A549 (cell line): ENCODE measurements at regions not wholly inside any gene's neighbourhood (a gene's known extent, or its start where the extent isn't known, plus 50 kb on each side); places are given as distances from the start of the nearest gene placed in this dataset.

Source experiments
- ATAC-seq, 2 experiments: fragments of 200-7000 bp in 1 of 2; fragments of >200 bp in 1 of 2; cut with Nextera tagmentation in 1 of 2; cut with Tn5 transposase in 1 of 2; 3 replicates each; pipeline versions ENCODE4 v1.8.0 to v1.9.1; 2018 to 2020; ENCODE audit warnings: mild to moderate bottlenecking in 1 of 2, moderate library complexity in 1 of 2
- CTCF ChIA-PET: fragments of 300-600 bp; sonication (Branson Sonifier 250); formaldehyde crosslinking; extraction: SDS; loops from one replicate; lab custom pipeline; 2021; ENCODE audit warnings: antibody characterized with exemption, inconsistent platforms; lab: Yijun Ruan, JAX
- POLR2A ChIA-PET: fragments of 350-600 bp; formaldehyde crosslinking; extraction: SDS; loops from one replicate; lab custom pipeline; 2021; ENCODE audit warnings: antibody characterized with exemption, inconsistent platforms; lab: Yijun Ruan, JAX
- DNase-seq, 2 experiments: peaks; one replicate each; pipeline versions ENCODE4 v3.0.0 to v3.0.0-alpha.2; 2011 to 2016; ENCODE audit warnings: low read depth in 1 of 2, low spot score in 1 of 2
- FAIRE-seq: peaks from 2 replicates; lab custom pipeline; 2011; peaks lifted over from hg19 to GRCh38; lab: Jason Lieb, UNC
- H3K27ac ChIP-seq, 2 experiments: fragments of >200 bp; sonication (Bioruptor Twin); formaldehyde crosslinking; 3 replicates each; pipeline ENCODE4 v1.5.1; 2016 to 2017
- H3K4me1 ChIP-seq: fragments of >200 bp; sonication (Bioruptor Twin); formaldehyde crosslinking; 3 replicates; pipeline ENCODE4 v1.6.1; 2016
- H3K4me2 ChIP-seq: fragments of >200 bp; sonication (Bioruptor Twin); formaldehyde crosslinking; 3 replicates; pipeline ENCODE4 v1.6.1; 2016
- H3K4me3 ChIP-seq: fragments of >200 bp; sonication (Bioruptor Twin); formaldehyde crosslinking; 3 replicates; pipeline ENCODE4 v1.5.1; 2016
- H3K9me3 ChIP-seq: fragments of >200 bp; sonication (Bioruptor Twin); formaldehyde crosslinking; 3 replicates; pipeline ENCODE4 v1.6.1; 2016
- CHD4 ChIP-seq: fragments of 200-600 bp; sonication (generic); IDR thresholded peaks from 2 replicates; pipeline ENCODE4 v1.6.1; 2016; ENCODE audit warnings: antibody characterized with exemption, mild to moderate bottlenecking, borderline replicate concordance
- EHF ChIP-seq: fragments of 250-450 bp; sonication (Bioruptor Pico); IDR thresholded peaks from 2 replicates; pipeline ENCODE4 v1.5.0; 2020; ENCODE audit warnings: mild to moderate bottlenecking
- ESRRA ChIP-seq: fragments of 150-350 bp; IDR thresholded peaks from 2 replicates; pipeline ENCODE4 v1.6.1; 2014; ENCODE audit warnings: mild to moderate bottlenecking, low read length, borderline replicate concordance
- FOSB ChIP-seq: fragments of 250-450 bp; sonication (Bioruptor Pico); IDR thresholded peaks from 2 replicates; pipeline ENCODE4 v1.5.0; 2020; ENCODE audit warnings: mild to moderate bottlenecking, moderate library complexity
- FOXS1 ChIP-seq: fragments of 250-450 bp; sonication (Bioruptor Pico); IDR thresholded peaks from 2 replicates; pipeline ENCODE4 v1.5.0; 2020; ENCODE audit warnings: mild to moderate bottlenecking, moderate library complexity
- GATA3 ChIP-seq: IDR thresholded peaks from 2 replicates; pipeline ENCODE4 v1.6.1; 2012; ENCODE audit warnings: borderline replicate concordance
- MAFK ChIP-seq: fragments of 450-650 bp; IDR thresholded peaks from 2 replicates; pipeline ENCODE4 v1.6.1; 2014; ENCODE audit not compliant: partially characterized antibody
- PHF8 ChIP-seq: fragments of 200-600 bp; sonication (generic); IDR thresholded peaks from 2 replicates; pipeline ENCODE4 v1.6.1; 2016; ENCODE audit warnings: low read depth, mild to moderate bottlenecking, antibody characterized with exemption, moderate library complexity, borderline replicate concordance
- POLR2AphosphoS2 ChIP-seq: conservative IDR thresholded peaks from 2 replicates; pipeline ENCODE4 v1.6.1; 2012; ENCODE audit warnings: low read length, improper control_type of control experiment, inconsistent platforms
- SMC3 ChIP-seq: fragments of >200 bp; sonication (Bioruptor Twin); formaldehyde crosslinking; IDR thresholded peaks from 3 replicates; pipeline ENCODE4 v1.6.1; 2018; ENCODE audit warnings: inconsistent platforms
- TFCP2L1 ChIP-seq: fragments of 250-450 bp; sonication (Bioruptor Pico); IDR thresholded peaks from 2 replicates; pipeline ENCODE4 v1.5.0; 2021; ENCODE audit warnings: mild to moderate bottlenecking
- ZSCAN20 ChIP-seq: fragments of 250-450 bp; sonication (Bioruptor Pico); IDR thresholded peaks from 2 replicates; pipeline ENCODE4 v1.8.0; 2022; ENCODE audit warnings: mild to moderate bottlenecking, moderate library complexity
- WGBS: methylation state at CpG from one replicate; pipeline ENCODE4 v1.1.6; 2017; ENCODE audit errors: missing lambda C conversion rate; 5-methylcytosine and 5-hydroxymethylcytosine counted together
- TF ChIP-seq, protein P1 (sequence below): fragments of >200 bp; sonication (Bioruptor Twin); formaldehyde crosslinking; IDR thresholded peaks from 3 replicates; pipeline ENCODE4 v1.5.1; 2016
- TF ChIP-seq, protein P2 (sequence below): fragments of 250-450 bp; sonication (Bioruptor Pico); IDR thresholded peaks from 2 replicates; pipeline ENCODE4 v1.5.0; 2021; ENCODE audit warnings: mild to moderate bottlenecking, moderate library complexity, borderline replicate concordance
- TF ChIP-seq, protein P3 (sequence below): fragments of 200-600 bp; sonication (generic); IDR thresholded peaks from 2 replicates; pipeline ENCODE4 v1.6.1; 2016; ENCODE audit warnings: antibody characterized with exemption, mild to moderate bottlenecking, moderate library complexity
- TF ChIP-seq, protein P4 (sequence below): IDR thresholded peaks from 2 replicates; pipeline ENCODE4 v1.6.1; 2012
- TF ChIP-seq, protein P5 (sequence below): fragments of 450-650 bp; IDR thresholded peaks from 2 replicates; pipeline ENCODE4 v1.6.1; 2014; ENCODE audit warnings: antibody characterized with exemption

DNA sequence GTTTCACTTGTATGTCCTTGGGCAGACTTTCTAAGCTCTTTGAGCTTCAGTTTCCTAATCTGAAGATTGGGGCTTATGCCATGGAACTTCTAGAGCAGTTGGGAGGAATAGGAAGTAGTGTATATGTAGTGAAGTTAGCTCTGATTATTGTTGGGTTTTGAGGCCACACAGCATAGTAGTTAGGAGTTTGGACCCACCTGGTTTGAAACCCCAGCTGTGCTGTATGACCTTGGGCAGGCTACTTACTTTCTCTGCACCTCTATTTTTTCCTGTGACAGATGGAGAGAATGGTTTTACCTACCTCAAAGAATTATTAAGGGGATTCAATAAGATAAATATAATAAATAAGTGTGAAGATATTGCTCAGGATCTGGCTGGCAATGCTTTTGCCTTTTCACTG lies 61.4 kb upstream of the ADRB1 start:
- FAIRE-seq (no peak), ATAC-seq (no peak), DNase-seq (no peak)
- no peak overlapping the region for H3K4me2 ChIP-seq
- TF ChIP-seq ZSCAN20 (CRISPR knock-in tag) (no peak), FOSB (no peak)
- H3K27ac ChIP-seq = no peak overlapping the region
- H3K4me3 ChIP-seq = no peak overlapping the region
- POLR2A ChIA-PET = no interaction called here
- no peaks in the 10 kb centered on the region for H3K4me1 ChIP-seq
- no peaks in the 10 kb centered on the region for H3K9me3 ChIP-seq
- CTCF ChIA-PET = interaction anchor here (1.3 to 2.5 kb wide), 3 partner anchors 8 to 35 kb away, joined by 3 to 11 read pairs (median 4); no protein-coding TSS in a partner anchor

DNA sequence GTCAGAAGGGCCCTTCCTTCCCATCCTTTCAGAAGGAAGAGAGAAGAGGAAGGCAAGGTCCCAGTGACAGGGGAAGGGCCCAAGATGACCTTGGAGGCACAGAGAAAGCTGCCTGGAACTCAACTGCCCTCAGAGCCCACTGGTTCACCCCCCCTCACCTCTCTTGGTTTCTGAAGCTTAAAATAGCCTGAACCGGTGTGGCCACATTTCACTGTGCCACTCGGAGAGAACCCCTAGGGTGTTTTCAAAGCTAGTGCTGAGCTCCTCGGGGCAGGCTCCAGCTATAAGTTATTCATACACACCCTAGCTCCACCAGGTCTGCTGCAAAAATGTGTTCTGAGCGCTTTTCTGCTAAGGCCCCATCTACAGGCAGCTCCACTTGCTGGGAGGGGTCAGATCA lies 60.9 kb upstream of the ADRB1 start:
- Histone ChIP-seq H3K4me3 (no peak overlapping the region), H3K4me1 (no peaks in the 10 kb centered on the region), H3K4me2 (no peak overlapping the region), H3K9me3 (no peaks in the 10 kb centered on the region), H3K27ac (no peak overlapping the region)
- DNase-seq (no peak), FAIRE-seq (no peak), ATAC-seq (no peak)
- WGBS = 82% methylated on average over 4 of the region's 4 CpGs
- TF ChIP-seq, protein P1, sequence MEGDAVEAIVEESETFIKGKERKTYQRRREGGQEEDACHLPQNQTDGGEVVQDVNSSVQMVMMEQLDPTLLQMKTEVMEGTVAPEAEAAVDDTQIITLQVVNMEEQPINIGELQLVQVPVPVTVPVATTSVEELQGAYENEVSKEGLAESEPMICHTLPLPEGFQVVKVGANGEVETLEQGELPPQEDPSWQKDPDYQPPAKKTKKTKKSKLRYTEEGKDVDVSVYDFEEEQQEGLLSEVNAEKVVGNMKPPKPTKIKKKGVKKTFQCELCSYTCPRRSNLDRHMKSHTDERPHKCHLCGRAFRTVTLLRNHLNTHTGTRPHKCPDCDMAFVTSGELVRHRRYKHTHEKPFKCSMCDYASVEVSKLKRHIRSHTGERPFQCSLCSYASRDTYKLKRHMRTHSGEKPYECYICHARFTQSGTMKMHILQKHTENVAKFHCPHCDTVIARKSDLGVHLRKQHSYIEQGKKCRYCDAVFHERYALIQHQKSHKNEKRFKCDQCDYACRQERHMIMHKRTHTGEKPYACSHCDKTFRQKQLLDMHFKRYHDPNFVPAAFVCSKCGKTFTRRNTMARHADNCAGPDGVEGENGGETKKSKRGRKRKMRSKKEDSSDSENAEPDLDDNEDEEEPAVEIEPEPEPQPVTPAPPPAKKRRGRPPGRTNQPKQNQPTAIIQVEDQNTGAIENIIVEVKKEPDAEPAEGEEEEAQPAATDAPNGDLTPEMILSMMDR = no peak
- no peak for TF ChIP-seq SMC3
- TF ChIP-seq PHF8 = no peak
- TF ChIP-seq, protein P2, sequence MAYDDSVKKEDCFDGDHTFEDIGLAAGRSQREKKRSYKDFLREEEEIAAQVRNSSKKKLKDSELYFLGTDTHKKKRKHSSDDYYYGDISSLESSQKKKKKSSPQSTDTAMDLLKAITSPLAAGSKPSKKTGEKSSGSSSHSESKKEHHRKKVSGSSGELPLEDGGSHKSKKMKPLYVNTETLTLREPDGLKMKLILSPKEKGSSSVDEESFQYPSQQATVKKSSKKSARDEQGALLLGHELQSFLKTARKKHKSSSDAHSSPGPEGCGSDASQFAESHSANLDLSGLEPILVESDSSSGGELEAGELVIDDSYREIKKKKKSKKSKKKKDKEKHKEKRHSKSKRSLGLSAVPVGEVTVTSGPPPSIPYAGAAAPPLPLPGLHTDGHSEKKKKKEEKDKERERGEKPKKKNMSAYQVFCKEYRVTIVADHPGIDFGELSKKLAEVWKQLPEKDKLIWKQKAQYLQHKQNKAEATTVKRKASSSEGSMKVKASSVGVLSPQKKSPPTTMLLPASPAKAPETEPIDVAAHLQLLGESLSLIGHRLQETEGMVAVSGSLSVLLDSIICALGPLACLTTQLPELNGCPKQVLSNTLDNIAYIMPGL (CRISPR knock-in tag) = no peak
- no peak for TF ChIP-seq CHD4
- TF ChIP-seq, protein P3, sequence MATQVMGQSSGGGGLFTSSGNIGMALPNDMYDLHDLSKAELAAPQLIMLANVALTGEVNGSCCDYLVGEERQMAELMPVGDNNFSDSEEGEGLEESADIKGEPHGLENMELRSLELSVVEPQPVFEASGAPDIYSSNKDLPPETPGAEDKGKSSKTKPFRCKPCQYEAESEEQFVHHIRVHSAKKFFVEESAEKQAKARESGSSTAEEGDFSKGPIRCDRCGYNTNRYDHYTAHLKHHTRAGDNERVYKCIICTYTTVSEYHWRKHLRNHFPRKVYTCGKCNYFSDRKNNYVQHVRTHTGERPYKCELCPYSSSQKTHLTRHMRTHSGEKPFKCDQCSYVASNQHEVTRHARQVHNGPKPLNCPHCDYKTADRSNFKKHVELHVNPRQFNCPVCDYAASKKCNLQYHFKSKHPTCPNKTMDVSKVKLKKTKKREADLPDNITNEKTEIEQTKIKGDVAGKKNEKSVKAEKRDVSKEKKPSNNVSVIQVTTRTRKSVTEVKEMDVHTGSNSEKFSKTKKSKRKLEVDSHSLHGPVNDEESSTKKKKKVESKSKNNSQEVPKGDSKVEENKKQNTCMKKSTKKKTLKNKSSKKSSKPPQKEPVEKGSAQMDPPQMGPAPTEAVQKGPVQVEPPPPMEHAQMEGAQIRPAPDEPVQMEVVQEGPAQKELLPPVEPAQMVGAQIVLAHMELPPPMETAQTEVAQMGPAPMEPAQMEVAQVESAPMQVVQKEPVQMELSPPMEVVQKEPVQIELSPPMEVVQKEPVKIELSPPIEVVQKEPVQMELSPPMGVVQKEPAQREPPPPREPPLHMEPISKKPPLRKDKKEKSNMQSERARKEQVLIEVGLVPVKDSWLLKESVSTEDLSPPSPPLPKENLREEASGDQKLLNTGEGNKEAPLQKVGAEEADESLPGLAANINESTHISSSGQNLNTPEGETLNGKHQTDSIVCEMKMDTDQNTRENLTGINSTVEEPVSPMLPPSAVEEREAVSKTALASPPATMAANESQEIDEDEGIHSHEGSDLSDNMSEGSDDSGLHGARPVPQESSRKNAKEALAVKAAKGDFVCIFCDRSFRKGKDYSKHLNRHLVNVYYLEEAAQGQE = no peak
- no peak for TF ChIP-seq MAFK
- no peak for TF ChIP-seq TFCP2L1
- TF ChIP-seq GATA3 = no peak
- TF ChIP-seq, protein P4, sequence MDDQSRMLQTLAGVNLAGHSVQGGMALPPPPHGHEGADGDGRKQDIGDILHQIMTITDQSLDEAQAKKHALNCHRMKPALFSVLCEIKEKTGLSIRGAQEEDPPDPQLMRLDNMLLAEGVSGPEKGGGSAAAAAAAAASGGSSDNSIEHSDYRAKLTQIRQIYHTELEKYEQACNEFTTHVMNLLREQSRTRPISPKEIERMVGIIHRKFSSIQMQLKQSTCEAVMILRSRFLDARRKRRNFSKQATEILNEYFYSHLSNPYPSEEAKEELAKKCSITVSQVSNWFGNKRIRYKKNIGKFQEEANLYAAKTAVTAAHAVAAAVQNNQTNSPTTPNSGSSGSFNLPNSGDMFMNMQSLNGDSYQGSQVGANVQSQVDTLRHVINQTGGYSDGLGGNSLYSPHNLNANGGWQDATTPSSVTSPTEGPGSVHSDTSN = no peak
- no peak for TF ChIP-seq FOXS1
- TF ChIP-seq EHF (CRISPR knock-in tag) = no peak
- TF ChIP-seq, protein P5, sequence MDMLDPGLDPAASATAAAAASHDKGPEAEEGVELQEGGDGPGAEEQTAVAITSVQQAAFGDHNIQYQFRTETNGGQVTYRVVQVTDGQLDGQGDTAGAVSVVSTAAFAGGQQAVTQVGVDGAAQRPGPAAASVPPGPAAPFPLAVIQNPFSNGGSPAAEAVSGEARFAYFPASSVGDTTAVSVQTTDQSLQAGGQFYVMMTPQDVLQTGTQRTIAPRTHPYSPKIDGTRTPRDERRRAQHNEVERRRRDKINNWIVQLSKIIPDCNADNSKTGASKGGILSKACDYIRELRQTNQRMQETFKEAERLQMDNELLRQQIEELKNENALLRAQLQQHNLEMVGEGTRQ = no peak
- TF ChIP-seq ESRRA = no peak
- no peak for TF ChIP-seq POLR2AphosphoS2
- ChIA-PET POLR2A (no interaction called here), CTCF (interaction anchor here (1.3 to 1.4 kb wide), 4 partner anchors 19 to 60 kb away, joined by 3 to 4 read pairs (median 3); no protein-coding TSS in a partner anchor)
